NCI-H226 (cell line): ENCODE measurements at regions not wholly inside any gene's neighbourhood (a gene's known extent, or its start where the extent isn't known, plus 50 kb on each side); places are given as distances from the start of the nearest gene placed in this dataset.

ENCODE experiments used
- DNase-seq: peaks from one replicate; pipeline ENCODE4 v3.0.0-alpha.2; 2015

DNA sequence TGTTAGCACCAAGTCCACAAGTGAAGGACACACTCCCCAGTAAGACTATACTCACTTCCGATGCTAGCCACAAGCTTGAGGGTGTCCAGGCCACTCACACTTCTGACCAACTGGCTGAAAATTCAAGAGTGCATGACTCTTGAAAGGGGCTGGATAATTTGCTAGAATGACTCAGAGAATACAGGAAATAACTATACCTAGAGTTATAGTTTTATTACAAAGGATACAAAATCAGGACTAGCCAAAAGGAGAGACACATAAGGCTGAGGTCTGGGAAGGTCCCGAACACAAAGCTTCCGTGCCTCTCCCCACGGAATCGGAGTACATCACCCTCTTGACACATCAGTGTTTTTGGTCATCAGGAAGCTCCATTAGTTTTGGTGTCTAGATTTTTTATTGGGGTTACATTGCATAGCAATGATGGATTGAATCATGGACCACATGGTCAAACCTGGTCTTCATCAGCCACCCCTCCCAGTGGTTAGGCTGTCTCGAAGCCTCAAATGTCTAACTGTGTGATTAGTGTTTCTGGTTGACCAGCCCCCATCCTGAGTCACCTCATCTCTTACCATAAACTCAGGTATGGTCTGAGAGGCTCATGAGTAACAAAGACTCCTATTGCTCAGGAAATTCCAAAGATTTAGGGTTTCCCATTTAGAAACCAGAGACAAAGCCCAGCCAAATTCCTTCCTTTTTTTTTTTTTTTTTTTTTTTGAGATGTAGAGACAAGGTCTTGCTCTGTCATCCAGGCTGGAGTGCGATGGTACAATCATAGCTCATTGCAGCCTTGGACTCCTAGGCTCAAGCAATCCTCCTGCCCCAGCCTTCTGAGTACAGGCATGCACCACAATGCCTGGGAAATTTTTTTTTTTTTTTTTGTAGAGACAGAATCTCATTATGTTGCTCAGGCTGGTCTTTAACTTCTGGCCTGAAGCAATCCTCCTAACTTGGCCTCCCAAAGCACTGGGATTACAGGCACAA lies 472.0 kb upstream of the TBX3 start:
- DNase-seq = peak; percentile 91

DNA sequence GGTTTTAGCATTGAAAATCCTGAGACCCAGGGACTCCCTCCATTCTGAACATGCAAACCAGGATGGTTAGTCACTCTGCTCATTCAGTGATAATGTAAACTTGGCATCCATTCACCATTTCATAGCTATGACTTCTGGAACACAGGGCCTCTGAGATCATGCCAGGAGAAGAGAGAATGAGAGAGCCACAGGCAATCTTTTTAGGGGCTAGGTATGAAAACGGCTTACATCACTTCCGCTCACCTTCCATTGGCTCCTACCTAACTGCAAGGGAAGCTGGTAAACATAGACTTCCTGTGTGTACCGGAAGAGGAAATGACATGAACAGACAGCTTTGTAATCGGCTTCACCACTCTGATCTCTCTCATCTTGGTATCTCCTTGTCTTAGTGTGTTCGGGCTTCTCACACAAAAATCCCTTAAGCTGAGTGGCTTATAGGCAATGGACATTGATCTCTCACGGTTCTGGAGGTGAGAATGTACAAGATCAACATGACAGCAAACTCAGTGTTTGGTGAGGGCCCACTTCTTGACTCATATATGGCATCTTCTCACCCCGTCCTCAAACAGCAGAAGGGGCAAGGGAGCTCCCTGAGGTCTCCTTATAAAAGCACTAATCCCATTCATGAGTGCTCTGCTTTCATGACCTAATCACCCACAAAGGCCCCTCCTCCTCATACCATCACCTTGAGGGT lies 465.9 kb upstream of the TBX3 start:
- peak; percentile 79 for DNase-seq

DNA sequence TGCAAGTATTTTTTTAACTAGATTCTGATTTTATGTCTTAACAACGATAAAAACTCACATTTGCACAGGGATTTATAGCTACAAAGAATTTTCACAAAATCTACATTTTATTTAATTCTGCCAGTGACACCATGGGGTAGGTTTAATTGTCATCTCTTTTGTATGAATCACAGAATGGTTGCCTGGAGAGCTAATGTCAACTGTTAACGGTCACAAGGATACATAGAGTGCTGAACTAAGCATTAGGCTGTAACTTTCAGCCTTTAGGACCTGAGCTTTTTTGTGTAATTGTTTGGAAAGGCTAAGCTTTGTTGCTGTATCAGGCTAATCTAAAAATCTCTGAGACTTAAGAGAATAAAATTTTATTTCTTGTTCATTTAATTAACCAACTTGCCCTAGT lies 465.3 kb upstream of the TBX3 start:
- DNase-seq = no peak

DNA sequence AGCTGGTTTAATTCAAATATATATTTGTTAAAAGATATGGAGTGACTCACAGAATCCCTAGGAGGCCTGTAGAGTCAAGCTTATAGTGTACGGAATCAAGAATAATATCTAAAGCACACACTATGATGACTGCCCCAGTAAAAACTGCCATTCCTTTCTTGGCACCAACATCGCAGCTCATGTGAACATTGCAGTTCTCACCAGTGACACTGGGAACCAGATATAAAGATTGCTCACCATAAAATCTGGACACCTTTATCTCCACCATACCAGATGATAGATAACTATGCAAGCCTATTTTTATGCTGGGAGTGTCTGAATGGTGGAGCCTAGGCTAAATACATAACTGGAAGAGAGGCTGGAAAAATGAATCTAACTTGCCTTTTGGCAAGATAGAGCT lies 463.9 kb upstream of the TBX3 start:
- no peak for DNase-seq

DNA sequence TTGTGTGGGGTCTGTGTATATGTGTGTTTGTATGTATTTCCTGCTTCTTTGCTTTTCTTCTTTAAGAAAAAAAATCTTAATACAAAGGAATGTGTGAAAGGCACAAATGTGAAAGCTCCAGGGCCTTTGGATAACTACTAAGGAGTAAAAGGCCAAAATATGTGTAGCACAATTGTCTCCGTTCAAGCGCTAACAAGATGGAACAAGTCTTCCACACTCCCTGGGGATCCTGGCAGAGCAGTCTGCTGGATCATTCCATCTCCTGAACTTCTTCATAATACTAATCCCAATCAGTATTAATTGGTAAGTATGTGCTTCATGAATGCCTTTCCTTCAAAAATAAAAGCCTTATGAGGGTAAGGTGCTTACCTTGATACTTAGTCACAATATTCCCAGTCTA lies 462.5 kb upstream of the TBX3 start:
- DNase-seq = no peak

DNA sequence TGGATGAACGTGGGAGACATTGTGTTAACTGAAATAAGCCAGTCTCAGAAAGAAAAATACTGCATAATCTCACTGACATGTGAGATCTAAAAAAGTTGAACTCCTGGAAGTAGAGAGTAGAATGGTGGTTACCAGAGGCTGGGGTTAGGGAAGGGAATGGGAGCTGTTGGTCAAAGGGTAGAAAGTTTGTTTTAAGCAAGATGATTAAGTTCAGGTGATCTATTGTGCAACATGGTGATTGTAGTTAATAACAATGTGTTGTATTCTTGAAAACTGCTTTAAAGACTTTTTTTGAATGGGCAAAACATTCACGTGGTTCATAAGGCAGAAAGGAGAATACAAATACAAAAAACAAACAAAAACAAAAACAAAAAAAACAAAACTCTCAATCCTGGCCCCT lies 460.4 kb upstream of the TBX3 start:
- no peak for DNase-seq

DNA sequence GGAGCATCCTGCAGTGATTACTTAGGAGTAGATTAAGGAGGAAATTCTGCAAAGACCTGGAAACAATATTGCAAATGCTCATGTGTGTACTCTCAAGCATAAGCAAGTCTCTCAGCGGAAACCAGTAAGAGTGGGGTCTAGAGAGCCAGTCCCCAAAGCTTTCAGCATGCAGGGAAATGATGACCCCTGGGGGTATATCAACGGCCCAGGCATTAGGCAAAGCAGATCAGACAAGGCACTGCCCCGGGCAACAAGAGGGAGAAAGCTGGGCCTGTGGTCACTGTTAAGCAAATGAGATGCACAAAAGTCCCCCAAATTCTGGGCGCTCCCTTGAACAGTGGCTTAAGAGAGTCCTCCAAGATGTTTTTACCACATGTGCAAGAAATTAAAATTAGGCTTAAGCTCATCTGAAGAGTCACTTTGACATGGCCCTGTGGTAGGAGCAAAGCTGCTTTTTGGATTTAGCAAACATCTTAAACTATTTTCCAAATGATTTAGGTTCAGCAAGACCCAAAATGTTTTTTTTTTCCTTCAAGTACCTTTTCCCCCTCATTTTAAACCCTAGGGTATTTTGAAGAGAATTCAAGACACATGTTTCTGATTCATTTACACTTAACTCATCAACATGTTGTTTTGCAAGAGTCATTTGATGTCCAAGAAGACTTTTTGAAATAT lies 457.1 kb upstream of the TBX3 start:
- no peak for DNase-seq

DNA sequence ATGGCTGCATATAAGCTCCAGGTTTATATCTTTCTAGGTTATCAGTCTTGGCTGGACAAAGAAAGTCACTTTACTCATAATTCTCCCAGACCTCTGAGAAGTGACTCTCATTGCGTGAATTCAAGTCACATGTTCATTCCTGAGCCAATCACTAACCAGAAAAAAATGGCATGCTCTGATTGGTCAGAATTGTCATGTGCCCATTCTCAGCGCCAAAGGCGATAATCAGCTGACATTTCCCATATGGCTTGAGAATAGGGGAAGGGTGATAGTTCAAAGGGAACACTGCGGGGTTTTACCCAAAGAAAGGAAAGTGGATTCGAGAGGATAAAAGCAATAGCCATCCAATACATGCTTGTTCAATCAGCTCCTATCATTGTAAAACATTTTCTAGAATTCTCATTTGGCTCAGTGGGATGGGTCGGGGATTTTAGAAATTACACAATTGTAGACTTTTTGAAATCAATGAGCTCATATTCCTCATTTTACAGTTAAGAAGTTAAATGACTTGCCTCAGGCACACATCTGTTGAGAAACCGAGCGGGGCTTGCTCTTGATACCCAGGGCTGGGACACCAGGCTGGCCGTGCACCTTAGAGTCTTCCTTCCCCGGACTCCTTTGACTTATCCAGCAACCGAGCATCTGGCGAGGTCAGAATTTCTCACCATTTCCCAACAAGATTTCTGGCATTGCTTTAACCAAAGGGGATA lies 454.0 kb upstream of the TBX3 start:
- no peak for DNase-seq

DNA sequence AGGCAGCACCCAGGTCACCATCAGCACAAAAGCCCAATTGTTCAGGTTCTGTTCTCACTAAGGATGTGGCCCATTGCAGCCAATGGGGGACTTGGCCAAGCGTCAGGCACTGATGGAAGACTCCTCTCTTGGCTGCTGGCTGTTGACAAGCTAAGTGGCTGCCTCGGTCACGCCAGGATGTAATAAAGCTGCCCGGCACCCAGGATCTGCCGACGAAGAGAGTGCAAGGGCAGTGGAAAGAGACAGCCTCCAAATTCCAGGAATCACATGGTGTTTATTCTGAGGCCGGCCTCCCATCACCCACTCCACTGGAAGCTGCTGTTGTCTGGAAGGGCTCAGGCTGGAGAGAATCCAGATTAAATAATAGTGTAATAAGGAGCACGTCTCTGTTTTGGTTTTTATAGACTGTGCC lies 451.8 kb upstream of the TBX3 start:
- no peak for DNase-seq

DNA sequence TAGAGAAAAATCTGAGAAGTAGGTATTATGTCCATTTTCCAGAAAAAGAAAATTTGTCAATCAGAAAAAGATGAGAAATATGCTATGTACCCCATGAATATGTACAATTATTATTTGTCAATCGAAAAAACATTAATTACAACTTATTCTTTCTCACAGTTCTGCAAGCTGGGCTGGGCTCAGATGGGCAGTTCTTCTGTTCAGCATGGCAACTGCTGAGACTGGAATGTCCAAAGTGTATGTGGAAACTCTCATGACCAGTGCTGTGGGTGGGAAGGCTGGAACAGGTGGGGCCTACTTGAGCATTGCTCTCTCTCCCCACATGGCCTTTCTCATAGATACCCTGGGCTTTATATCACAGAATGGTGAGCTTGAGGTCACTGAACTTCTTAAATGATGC lies 450.3 kb upstream of the TBX3 start:
- no peak for DNase-seq

DNA sequence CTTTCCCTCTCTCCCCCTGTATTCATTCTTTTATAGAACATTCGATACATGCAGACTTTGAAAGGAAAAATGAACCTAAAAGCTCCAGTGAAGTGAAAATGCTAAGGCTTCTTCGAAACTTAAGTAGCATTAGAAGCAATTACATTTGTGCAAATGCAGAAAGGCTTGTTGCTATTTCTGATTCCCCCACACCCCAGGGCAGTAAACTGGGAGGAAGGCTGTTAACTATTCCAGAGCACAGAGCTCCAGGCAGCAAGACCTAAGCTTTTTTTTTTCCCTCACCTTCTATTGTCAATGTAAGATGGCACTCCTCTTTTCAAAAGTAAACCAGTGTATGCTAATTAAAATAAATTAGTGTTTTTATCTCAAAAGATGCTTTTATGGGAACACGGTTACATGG lies 448.9 kb upstream of the TBX3 start:
- DNase-seq = no peak

DNA sequence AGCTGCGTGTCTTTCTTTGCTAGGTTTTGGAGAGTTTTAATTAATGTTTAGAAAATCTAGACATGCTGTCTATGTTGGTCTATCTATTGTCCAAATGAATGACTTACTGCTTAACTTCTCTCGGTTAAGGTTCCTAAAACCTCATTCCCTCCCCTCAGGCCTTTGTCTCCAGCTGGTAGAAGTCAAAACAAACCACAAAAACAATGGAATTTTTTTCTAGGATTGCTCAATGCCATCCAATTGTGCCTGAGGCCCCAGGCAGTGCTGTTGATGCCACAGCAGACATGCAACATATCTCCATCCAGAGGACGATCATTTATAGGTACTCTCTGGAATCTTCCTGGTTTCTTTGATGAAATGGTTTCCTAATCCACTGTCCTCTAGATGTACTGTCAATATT lies 448.2 kb upstream of the TBX3 start:
- peak; percentile 10 for DNase-seq

DNA sequence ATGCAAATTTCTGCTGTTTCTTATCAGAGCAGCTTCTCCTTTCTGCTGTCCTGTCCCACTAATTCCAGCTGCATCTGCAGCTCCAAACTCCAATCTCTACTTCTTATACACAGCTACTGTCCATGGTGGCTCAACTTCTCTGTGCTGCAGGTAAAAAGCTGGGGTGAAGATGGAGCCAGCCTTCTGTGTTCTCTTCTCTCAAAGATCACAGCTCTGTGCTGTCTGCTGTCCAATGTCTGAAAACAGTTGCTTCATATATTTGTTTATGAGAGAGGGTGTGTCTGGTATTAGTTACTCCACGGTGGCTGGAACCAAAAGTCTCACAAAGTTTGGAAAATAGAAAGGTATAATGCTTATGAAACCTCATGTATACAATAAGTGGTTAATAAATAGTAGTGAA lies 445.8 kb upstream of the TBX3 start:
- no peak for DNase-seq

DNA sequence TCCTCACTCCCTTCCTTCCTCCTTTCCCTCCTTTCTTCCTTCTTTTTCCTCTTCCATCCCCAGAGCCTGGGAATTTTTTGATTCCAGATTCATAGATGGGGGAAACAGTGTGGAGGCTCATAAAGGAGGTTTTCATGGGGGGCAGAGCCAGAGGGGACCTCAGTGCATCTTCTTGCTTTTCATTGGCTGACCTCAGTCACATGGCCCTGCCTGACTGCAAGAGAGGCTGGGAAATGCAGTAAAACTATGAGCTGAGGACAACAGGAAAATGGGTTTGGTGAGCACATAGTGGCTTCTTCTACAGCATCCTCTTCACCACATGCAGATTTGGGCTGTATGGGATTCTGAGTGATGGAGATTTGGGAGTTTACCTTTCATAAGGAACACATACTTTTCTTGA lies 437.1 kb upstream of the TBX3 start:
- no peak for DNase-seq

DNA sequence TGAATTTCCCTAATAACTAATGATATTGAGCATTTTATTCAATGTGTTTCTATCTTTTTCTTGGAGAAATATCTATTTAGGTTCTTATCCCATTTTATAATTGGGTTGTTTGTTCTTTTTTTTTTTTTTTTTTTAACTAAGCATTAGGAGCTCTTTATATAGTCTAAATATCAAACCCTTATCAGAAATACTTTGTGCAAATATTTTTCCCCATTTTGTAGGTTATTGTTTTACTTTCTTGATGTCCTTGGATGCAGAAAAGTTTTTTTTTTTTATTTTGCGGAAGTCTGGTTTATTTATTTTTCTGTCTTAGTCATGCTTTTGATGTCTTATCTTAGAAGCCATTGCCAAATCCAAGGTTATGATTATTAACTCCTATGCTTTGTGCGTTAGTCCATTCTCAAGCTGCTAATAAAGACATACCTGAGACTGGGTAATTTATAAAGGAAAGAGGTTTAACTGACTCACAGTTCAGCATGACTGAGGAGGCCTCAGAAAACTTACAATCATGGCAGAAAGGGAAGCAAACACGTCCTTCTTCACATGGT lies 434.3 kb upstream of the TBX3 start:
- no peak for DNase-seq

DNA sequence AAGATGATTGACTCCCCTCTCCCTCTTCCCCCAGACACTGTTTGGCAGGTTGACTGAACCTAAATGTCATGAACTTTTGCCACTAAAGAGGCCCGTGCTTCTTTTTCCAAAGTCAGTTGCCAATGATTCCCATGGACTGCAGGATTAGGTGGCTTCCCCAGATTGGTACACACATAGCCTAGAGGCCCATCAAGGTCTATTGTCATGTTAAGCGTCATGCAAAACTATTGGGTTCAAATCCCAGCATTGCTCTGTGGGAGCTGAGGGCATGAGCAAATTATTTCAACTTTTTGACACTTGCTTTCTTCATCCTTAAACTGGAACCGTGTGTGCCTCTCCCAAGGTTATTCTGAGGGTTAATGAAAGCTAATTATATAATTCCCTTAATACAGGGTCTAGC lies 430.2 kb upstream of the TBX3 start:
- DNase-seq = no peak

DNA sequence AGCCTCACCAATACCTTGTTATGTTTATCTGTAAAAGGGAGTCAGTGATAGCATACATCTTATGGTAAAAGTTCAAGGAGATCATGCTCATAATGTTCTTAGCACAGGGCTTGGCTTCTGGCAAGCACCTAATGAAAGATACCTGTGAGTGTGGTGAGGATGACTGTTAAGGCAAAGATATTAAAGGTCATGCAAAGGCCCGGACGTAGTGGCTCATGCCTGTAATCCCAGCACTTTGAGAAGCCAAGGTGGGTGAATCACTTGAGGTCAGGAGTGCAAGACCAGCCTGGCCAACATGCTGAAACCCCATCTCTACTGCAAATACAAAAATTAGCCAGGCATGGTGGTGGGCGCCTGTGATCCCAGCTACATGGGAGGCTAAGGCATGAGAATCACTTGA lies 425.9 kb upstream of the TBX3 start:
- DNase-seq = no peak

DNA sequence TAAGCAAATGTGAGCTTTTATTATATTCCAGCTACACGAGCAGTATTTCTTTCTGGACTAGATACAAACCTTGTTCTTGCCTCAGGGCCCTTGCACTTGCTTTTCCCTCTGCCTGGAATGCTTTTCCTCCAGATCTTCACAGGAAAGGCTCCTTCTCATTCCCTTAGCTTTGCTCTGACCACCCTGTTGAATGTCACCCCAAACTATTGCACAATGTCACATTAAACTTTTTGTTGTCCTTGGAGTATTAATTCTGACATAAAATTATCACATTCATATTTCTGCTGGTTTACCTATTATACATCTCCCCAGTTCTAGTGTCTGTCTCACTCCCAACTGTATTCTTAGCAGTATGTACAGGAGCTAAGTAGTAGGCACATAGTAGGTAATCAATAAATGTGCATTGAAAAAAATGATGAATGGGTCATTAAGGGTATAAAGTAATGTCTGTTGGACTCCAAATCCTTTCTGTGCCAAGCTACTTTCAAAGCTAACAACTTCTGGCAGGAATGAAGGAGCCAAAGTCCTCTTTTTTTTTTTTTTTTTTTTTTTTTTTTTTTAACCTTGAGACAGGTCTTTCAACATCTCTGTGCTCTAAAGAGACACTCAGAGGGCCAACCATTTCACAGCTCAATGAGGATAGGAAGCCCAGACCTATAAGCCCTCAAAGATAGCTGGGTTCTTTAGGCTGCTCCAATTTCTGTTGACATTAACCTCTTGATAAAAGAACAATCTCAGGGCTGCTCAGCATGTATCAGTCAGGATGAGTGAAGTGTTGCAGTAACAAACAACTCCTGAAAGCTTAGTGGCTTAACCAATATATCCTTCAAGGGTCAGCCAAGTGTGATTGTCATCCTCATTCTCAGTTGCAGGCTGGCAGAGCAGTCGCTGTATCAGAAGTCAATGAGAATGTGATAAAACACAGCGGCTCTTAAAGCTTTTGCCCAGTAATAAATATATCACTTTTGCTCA lies 424.4 kb upstream of the TBX3 start:
- no peak for DNase-seq

DNA sequence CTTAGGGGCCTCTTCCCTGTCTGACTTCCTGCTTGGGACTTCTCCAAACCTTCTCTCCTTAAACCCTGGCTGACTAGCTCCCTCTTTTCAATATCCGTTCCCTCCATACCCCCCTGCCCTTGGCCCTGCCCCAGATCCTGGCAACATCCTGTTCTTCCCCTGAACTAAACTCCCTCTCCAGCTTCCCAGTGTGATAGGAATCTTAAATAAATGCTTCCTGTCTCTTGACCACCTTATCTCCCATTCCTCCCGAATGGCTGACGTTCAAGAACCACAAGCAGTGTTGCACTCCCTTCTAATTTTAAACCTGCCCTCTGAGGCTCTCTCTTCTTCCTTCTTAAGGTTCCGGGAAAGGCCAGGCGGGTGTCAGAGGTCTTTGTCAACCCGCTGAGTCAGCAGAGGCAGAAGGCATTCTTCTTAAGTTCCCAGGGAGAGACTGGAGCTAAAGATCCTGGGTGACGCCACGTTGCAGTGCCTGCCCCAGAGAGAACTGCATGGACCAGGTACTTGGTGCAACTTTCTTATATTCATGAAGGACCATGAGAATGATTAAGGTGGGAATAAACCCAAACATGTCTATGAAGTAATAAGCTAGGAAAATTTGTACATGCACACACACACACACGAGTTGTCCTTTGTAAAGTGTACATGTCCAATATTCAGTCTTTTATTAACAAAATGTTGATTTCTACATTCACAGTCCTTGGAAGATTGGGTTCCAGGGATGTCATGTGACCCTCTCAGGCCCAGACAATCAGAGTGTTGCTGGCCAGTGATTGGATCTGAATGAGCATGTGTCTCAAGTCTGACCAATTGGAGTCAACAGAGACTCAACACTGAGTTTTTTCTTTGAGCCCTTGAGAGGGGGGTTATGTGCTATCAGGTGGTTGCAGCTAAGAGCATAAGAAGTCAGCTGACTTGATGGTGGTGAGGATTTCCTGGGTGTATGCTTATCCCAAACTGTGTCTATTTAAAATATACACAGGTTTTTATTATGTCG lies 420.2 kb upstream of the TBX3 start:
- DNase-seq = peak; percentile 76

DNA sequence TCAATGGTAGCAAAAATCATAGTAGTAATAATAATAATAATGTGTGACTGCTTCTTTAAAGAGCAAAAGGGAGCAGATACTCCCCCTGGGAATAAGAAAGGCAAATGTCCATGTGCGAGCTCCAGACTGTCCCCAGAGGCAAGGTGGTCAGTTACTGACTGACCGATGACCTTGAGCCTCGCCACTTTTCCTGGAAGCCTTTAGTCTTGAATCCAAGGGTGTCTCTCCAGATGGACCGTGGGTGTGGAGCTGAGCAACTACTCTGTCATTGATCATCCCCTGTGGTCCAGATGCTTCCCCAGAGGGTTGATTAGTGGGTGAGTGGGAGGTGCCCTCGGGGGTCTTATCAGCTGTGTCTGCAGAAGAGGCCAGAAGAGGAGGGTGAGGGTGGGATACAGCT lies 418.5 kb upstream of the TBX3 start:
- DNase-seq = no peak
